CD4-positive, alpha-beta T cell treated with Interleukin-17A for 4 hours (primary cell): ENCODE measurements at regions not wholly inside any gene's neighbourhood (a gene's known extent, or its start where the extent isn't known, plus 50 kb on each side); places are given as distances from the start of the nearest gene placed in this dataset.
A peak's percentile ranks its signal among the peaks of the same experiment; 100 is the strongest.
"Not testable (repeated sequence)": the region's sequence is repeated elsewhere in the genome, so short reads cannot be mapped to it uniquely, and the experiment has no call there.

ENCODE experiments used
- DNase-seq: peaks from one replicate; pipeline ENCODE4 v3.0.0-alpha.2; 2020; ENCODE audit warnings: mixed read lengths

DNA sequence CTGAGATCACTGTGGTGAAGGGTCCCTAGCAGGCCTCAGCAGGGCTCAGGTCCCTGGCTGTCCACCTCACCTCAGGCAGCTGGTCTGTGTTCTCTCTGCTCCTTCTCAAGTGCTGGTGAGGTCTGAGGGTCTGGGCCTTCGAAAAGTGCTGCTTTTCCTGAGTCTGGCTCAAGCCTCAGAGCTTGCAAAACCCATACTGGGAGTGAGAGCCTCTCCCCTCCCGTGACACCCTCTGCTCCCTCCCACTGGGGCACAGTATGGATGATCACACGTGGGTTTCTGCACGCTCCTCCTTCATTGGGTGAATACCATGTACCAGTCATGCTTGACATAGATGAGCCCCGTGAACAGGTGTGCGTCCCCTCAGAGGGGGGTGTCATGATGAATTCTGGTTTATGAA, 73.3 kb upstream of the WASF3 start:
- no peak for DNase-seq

- DNase-seq = no peak
Observed at GRCh38 chr13:26485288-26485687, 72.2 kb upstream of the WASF3 start.

- DNase-seq = no peak
Observed at GRCh38 chr13:26485786-26486185, 71.7 kb upstream of the WASF3 start.

DNA sequence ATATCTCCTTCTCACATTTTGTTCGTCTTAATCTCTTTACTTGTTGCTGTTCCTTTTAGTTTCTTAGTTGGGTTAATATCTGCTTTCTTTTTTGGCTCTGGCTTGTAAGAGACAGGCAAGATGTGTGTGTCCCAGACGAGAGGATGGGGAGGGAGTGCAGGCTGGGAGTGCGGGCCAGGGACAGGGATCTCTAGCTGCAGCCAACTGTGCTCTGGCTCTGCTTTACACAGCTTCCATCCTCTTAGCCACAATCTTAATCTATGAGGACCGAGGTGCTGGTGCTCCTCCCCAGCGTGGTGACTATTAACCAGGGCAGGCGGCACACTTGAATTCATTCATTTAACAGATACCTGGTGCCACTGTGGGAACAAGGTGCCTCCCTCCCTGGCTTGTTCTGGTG, 70.9 kb upstream of the WASF3 start:
- no peak for DNase-seq

DNA sequence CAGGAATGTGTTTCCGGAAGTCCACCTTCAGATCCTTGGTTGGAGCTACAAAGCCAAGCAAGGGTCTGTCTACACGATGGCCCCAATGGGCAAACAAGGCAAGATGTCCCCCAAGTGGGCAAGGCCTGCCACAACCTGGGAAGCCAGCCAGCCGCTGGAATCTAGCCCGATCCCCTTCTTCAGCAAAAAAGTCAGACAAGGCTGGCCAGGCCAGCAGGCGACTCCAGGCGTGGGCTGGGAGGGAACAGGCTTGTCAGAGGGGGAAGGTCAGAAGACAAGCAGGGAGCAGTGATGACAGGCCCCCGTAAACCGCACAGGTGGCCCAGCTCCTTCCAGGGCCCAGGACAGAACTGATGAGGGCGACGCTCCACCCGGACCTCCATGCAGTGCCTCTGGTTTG, 69.7 kb upstream of the WASF3 start:
- DNase-seq = no peak

DNA sequence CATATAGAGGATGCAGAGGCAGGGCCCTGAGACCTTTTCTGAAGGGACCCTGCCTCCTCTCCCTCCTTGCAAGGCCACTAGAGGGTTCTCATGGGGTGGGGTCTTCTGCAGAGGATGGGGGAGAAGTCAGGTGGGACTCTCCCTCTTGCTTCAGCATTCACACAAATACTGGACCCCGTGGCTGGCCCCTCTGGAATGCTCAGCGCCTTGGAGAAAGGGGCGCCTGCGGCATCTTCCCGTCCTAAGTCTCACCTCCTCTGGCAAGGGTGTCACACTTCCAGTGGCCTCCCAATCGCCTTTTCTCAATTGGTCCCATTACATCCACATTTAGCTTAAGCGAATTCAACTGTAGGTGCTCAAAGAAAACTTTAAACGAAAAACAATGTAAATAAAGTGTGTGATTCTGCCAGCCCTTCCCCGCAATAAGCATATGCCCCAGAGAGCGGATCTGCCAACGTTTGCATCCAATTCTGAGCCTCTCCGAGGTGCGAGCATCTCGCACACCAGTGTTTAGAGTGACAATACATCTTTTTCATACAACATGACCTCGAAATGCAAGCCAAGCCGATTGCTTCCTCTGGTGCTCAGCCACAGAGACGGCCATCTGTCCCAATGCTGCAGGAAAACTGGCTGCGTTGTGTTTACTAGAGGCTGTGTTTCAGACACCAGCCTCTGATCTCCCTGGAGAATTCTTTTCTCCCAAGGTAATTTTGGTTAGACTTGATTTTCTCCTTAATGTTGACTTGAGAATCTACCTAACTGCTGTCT, 69.1 kb upstream of the WASF3 start:
- DNase-seq = no peak

DNA sequence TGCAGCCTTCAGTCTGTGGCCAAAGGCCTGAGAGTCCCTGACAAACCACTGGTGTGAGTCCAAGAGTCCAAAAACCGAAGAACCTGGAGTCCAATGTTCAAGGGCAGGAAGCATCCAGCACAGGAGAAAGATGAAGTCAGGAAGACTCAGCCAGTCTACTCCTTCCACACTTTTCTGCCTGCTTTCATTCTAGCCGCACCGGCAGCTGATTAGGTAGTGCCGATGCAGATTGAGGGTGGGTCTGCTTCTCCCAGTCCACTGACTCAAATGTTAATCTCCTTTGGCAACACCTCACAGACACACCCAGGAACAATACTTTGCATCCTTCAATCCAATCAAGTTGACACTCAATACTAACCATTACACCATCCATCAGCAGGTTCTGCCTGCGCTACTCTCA, 65.2 kb upstream of the WASF3 start:
- DNase-seq = not testable (repeated sequence)

DNA sequence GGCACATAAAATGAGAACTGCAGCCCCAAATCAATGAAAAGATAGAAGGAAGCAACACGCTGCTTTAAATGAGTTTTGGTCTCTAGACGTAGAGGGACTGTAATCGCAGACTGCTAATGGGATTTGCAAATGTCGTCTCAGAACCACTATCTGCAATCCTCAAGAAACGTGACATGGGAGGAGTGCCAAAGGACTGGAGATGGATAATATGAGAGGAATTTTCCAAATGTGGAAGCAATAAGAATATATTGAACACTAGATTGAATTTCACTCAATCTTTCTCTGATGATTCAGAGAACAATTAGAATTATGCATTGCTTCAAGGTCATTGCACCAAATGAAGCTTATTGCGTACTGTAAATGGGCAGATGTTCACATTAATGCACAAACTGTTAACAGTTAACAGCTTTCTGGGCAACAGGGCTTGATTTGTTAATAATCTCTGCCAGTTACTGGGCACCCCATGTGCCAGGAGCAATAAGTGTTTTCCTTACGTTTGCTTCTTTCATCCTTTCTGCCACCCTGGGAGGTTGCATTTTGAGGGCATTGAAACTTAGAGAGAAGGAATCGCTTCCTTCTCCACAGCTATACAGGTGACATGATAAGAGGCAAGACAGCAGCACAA, 62.8 kb upstream of the WASF3 start:
- no peak for DNase-seq

GRCh38 chr13:26495750-26496149, 61.7 kb upstream of the WASF3 start:
- DNase-seq = no peak

- no peak for DNase-seq
Observed at GRCh38 chr13:26497968-26498511, 59.4 kb upstream of the WASF3 start.

- DNase-seq = no peak
Observed at GRCh38 chr13:26498656-26499601, 58.6 kb upstream of the WASF3 start.

- no peak for DNase-seq
Observed at GRCh38 chr13:26500618-26501320, 56.7 kb upstream of the WASF3 start.

DNA sequence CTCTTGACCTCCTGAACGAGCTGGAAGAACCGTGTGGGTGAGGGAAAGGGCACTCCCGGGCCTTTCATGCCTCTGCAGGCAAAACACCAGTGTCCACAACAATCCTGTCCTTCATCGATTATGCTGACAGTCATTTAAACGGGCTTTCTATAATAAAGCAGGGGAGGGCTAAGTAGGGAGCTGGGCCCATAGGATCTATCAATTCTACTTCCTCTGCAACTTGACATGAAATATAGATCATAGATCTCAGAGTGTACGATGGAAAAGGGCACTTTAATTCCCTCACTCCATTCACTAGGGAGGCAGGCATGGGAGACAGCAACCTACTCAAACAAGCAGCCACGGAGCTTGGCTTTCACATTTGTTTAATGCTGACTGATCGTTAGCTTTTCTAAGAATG, 55.8 kb upstream of the WASF3 start:
- DNase-seq = no peak

DNA sequence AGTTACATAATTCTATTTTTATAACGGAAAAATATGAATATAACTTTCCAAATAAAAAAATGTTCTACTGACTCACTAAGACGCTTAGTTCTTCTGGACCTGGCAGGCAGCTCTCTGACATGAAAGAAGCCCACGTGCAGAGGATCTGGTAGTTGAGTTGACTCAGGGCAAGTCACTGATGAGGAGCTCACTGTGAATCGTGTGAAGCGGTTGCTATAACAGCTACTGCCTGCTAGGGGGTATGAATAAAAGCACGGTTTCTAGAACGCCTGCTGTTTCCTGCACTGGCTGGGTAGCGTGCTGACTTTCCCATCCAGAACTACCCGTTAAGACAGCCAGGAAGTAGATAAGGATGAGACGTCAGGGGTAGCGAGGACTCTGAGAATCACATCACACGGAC, 54.7 kb upstream of the WASF3 start:
- DNase-seq = peak; percentile 14

GRCh38 chr13:26503826-26504594, 53.5 kb upstream of the WASF3 start:
- DNase-seq = no peak
